SU-DHL-6 (cell line): ENCODE measurements at regions not wholly inside any gene's neighbourhood (a gene's known extent, or its start where the extent isn't known, plus 50 kb on each side); places are given as distances from the start of the nearest gene placed in this dataset.

Source experiments
- H2AFZ ChIP-seq: fragments of 200-600 bp; sonication (generic); 2 replicates; pipeline ENCODE4 v1.6.1; 2014; ENCODE audit warnings: low read depth, mild to moderate bottlenecking, moderate library complexity, mixed read lengths, antibody characterized with exemption, low read length; ENCODE audit not compliant: severe bottlenecking
- H3F3A ChIP-seq: fragments of 200-600 bp; shearing (Covaris generic); 2 replicates; pipeline ENCODE4 v1.6.0; 2016; ENCODE audit warnings: antibody characterized with exemption, mild to moderate bottlenecking; ENCODE audit not compliant: insufficient read depth
- H3K27ac ChIP-seq: fragments of 200-600 bp; sonication (generic); 2 replicates; pipeline ENCODE4 v1.5.1; 2016; ENCODE audit warnings: low read depth, mild to moderate bottlenecking, low read length, moderate library complexity, mixed read lengths
- H3K27me3 ChIP-seq: fragments of 200-600 bp; sonication (generic), shearing (Covaris generic); 2 replicates; pipeline ENCODE4 v1.6.0; 2014; ENCODE audit warnings: mild to moderate bottlenecking, low read length
- H3K36me3 ChIP-seq: fragments of 200-600 bp; sonication (generic); 2 replicates; pipeline ENCODE4 v1.6.1; 2014; ENCODE audit warnings: mild to moderate bottlenecking, low read length, mixed read lengths
- H3K4me2 ChIP-seq: fragments of 300-600, 200-600 bp; shearing (Covaris generic), sonication (generic); 2 replicates; pipeline ENCODE4 v1.6.0; 2014; ENCODE audit warnings: low read length, low read depth, mild to moderate bottlenecking; ENCODE audit not compliant: poor library complexity, severe bottlenecking
- H3K4me3 ChIP-seq: fragments of 200-600 bp; sonication (generic); 2 replicates; pipeline ENCODE4 v1.5.1; 2014; ENCODE audit warnings: antibody characterized with exemption, low read length, mild to moderate bottlenecking, mixed read lengths; ENCODE audit not compliant: insufficient read depth, poor library complexity, severe bottlenecking
- H3K79me2 ChIP-seq: fragments of 200-600 bp; sonication (generic); 2 replicates; pipeline ENCODE4 v1.6.1; 2014; ENCODE audit warnings: mild to moderate bottlenecking, low read length, moderate library complexity; ENCODE audit not compliant: insufficient read depth
- H3K9ac ChIP-seq: fragments of 200-600 bp; sonication (generic); 2 replicates; pipeline ENCODE4 v1.7.0; 2014; ENCODE audit warnings: mild to moderate bottlenecking, low read length
- H3K9me2 ChIP-seq: fragments of 200-600 bp; sonication (generic); replicated peaks from 2 replicates; pipeline ENCODE4 v1.6.1; 2014; ENCODE audit warnings: low read length; ENCODE audit not compliant: insufficient read depth
- H3K9me3 ChIP-seq: fragments of 200-600 bp; sonication (generic); 2 replicates; pipeline ENCODE4 v1.6.1; 2014; ENCODE audit warnings: low read length, mixed read lengths; ENCODE audit not compliant: insufficient read depth
- H4K20me1 ChIP-seq: fragments of 200-600 bp; sonication (generic); 2 replicates; pipeline ENCODE4 v1.6.1; 2014; ENCODE audit warnings: low read depth, mild to moderate bottlenecking, antibody characterized with exemption, low read length, moderate library complexity, mixed read lengths
- EZH2phosphoT487 ChIP-seq: fragments of 200-600 bp; sonication (generic), shearing (Covaris generic); conservative IDR thresholded peaks from 2 replicates; pipeline ENCODE4 v1.6.1; 2018; ENCODE audit warnings: mild to moderate bottlenecking, antibody characterized with exemption, low read length, moderate library complexity, mixed read lengths
- TF ChIP-seq, protein P1 (sequence below): fragments of 200-600 bp; sonication (generic); IDR thresholded peaks from one replicate; pipeline ENCODE4 v1.5.1; 2017; ENCODE audit warnings: antibody characterized with exemption, mild to moderate bottlenecking, low read length, moderate library complexity; ENCODE audit not compliant: insufficient read depth, poor library complexity, severe bottlenecking

DNA sequence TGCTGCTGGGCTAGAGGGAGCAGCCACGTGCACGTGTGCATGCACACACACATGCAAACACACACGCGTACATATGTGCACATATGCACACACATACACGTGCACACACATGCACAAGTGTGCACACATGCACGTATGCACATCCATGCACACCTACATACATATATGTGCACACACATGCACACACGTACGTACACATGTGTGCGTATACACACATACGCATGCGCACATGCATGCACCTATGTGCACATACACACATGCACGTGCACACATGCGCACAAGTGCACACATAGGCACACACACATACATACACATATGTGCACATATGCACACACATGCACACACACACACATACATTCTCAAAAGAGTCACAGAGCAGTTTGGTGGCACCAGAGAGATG lies 85.9 kb upstream of the SLC25A33 start:
- Histone ChIP-seq H3K36me3 (no peaks in the 10 kb centered on the region), H3K27me3 (no peaks in the 10 kb centered on the region), H3F3A (no peaks in the 10 kb centered on the region), H2AFZ (no peak overlapping the region), H3K27ac (no peak overlapping the region), H4K20me1 (no peaks in the 10 kb centered on the region), H3K9me3 (no peaks in the 10 kb centered on the region), H3K4me3 (no peak overlapping the region), H3K4me2 (no peak overlapping the region), H3K9ac (no peak overlapping the region), H3K9me2 (no peaks in the 10 kb centered on the region), H3K79me2 (no peaks in the 10 kb centered on the region)
- no peak for TF ChIP-seq EZH2phosphoT487
- TF ChIP-seq, protein P1, sequence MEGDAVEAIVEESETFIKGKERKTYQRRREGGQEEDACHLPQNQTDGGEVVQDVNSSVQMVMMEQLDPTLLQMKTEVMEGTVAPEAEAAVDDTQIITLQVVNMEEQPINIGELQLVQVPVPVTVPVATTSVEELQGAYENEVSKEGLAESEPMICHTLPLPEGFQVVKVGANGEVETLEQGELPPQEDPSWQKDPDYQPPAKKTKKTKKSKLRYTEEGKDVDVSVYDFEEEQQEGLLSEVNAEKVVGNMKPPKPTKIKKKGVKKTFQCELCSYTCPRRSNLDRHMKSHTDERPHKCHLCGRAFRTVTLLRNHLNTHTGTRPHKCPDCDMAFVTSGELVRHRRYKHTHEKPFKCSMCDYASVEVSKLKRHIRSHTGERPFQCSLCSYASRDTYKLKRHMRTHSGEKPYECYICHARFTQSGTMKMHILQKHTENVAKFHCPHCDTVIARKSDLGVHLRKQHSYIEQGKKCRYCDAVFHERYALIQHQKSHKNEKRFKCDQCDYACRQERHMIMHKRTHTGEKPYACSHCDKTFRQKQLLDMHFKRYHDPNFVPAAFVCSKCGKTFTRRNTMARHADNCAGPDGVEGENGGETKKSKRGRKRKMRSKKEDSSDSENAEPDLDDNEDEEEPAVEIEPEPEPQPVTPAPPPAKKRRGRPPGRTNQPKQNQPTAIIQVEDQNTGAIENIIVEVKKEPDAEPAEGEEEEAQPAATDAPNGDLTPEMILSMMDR, result no peak

DNA sequence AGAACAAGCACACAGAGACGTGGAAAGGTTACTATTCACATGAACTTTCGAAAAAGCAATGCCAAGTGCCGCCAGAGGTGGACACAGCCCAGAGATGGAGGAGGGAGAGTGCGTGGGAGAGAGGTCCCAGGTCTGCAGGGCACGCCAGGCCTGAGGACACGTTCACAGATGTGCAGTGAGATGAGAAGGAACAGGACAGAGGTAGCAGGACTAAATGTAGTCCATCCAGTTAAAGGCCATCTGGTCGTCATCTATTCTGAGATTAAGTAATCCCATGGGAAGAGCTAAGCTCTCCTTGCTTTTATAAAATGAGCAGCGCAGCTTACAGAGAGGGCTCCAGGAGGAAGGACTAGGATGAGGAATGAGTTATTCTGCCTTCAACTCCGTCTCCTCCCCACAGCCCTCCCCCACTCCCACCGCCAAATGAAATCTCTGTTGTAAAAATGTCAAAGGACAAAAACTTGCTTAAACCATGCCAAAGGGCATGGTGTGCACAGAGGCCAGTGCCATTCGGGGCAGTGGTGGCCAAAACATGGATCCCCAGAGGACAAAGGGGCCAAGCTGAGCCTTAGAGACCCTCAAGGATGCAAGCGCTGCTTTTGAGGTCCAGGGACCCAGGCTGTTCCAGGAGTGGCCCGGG lies 85.4 kb upstream of the SLC25A33 start:
- Histone ChIP-seq H2AFZ (no peak overlapping the region), H3K79me2 (no peaks in the 10 kb centered on the region), H3F3A (no peaks in the 10 kb centered on the region), H3K27me3 (no peaks in the 10 kb centered on the region), H4K20me1 (no peaks in the 10 kb centered on the region), H3K27ac (no peak overlapping the region), H3K36me3 (no peaks in the 10 kb centered on the region), H3K4me3 (no peak overlapping the region), H3K9ac (no peak overlapping the region), H3K9me2 (no peaks in the 10 kb centered on the region), H3K9me3 (no peaks in the 10 kb centered on the region), H3K4me2 (no peak overlapping the region)
- TF ChIP-seq EZH2phosphoT487, result no peak
- TF ChIP-seq, protein P1, result no peak

DNA sequence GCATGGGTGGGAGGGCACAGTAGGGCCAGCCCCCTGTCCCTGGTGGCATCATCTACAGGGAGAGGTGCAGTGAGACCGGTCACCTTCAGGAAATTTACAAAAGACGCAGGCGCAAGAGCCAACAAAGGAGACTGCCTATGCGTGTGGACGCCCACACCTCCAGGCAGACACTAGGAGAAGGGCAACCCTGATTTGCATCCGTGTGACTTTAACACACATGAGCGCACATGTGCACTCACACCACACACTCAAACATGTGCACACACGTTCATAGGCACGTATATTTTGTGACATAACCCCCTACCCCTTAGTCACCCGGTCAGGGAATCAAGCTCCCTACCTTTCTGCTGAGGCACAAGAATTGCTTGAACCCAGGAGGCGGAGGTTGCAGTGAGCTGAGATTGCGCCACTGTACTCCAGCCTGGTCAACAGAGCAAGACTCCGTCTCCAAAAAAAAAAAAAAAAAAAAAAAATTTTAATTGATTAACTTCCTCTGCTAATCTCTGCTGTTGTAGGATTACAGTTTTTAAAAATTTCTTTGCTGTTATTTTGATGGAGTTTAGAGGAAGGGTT lies 84.7 kb upstream of the SLC25A33 start:
- H3K27me3 ChIP-seq, result no peaks in the 10 kb centered on the region
- H3K9me3 ChIP-seq, result no peaks in the 10 kb centered on the region
- H3K4me2 ChIP-seq, result no peak overlapping the region
- no peak overlapping the region for H3K27ac ChIP-seq
- no peak overlapping the region for H3K9ac ChIP-seq
- H3K36me3 ChIP-seq, result no peaks in the 10 kb centered on the region
- H3K4me3 ChIP-seq, result no peak overlapping the region
- H2AFZ ChIP-seq, result no peak overlapping the region
- H3K9me2 ChIP-seq, result no peaks in the 10 kb centered on the region
- TF ChIP-seq, protein P1, result no peak
- no peak for TF ChIP-seq EZH2phosphoT487
- H3K79me2 ChIP-seq, result no peaks in the 10 kb centered on the region
- no peaks in the 10 kb centered on the region for H3F3A ChIP-seq
- H4K20me1 ChIP-seq, result no peaks in the 10 kb centered on the region
